ENCODE measurements at regions not wholly inside any gene's neighbourhood (a gene's known extent, or its start where the extent isn't known, plus 50 kb on each side); places are given as distances from the start of the nearest gene placed in this dataset.

GRCh38 chr14:34051966-34052657, 101.2 kb upstream of the EGLN3 start (continued):
- TF ChIP-seq ZFYVE20 (CRISPR knock-in tag; IDR thresholded peaks at IDR 0.05; ENCODE audit: borderline replicate concordance, low read depth): no peak
- no peak for TF ChIP-seq ZSCAN25 (CRISPR knock-in tag; IDR thresholded peaks at IDR 0.05)
- TF ChIP-seq ZNF609 (CRISPR knock-in tag; IDR thresholded peaks at IDR 0.05; ENCODE audit: borderline replicate concordance): no peak
- TF ChIP-seq NFIC (IDR thresholded peaks at IDR 0.05; ENCODE audit: low read length): no peak
- peak; percentile 52 for TF ChIP-seq IKZF4 (CRISPR knock-in tag; IDR thresholded peaks at IDR 0.05; ENCODE audit: borderline replicate concordance, low read depth, not compliant biosample characterization)
- no peak for TF ChIP-seq ZNF407 (CRISPR knock-in tag; IDR thresholded peaks at IDR 0.05; ENCODE audit: not compliant biosample characterization)
- no peak; the same call in none of the 2 replicates for TF ChIP-seq DNMT3B (CRISPR knock-in tag; conservative IDR thresholded peaks at IDR 0.05)
- no peak for TF ChIP-seq ZNF235 (CRISPR knock-in tag; IDR thresholded peaks at IDR 0.05; ENCODE audit: borderline replicate concordance)
- TF ChIP-seq BCLAF1 (IDR thresholded peaks at IDR 0.05): no peak
- no peak for TF ChIP-seq RARG (CRISPR knock-in tag; IDR thresholded peaks at IDR 0.05; ENCODE audit: low read depth)
- no peak for TF ChIP-seq ZNF552 (CRISPR knock-in tag; IDR thresholded peaks at IDR 0.05; ENCODE audit: borderline replicate concordance)
- TF ChIP-seq ZNF782 (CRISPR knock-in tag; IDR thresholded peaks at IDR 0.05; ENCODE audit: borderline replicate concordance): no peak

Data from HepG2 (cell line).